Smooth muscle cell (in vitro differentiated cells): ENCODE measurements at regions not wholly inside any gene's neighbourhood (a gene's known extent, or its start where the extent isn't known, plus 50 kb on each side); places are given as distances from the start of the nearest gene placed in this dataset.

ENCODE experiments used
- DNase-seq: peaks from one replicate; lab custom pipeline; 2025; ENCODE audit not compliant: unreplicated experiment; lab: John Stamatoyannopoulos, UW
- H2AFZ ChIP-seq: fragments of 200-600 bp; sonication (generic); 2 replicates; pipeline ENCODE4 v1.6.0; 2016; ENCODE audit warnings: antibody characterized with exemption, low read depth, mild to moderate bottlenecking
- H3F3A ChIP-seq: fragments of 200-600 bp; sonication (generic); 2 replicates; pipeline ENCODE4 v1.6.0; 2017; ENCODE audit warnings: antibody characterized with exemption, low read depth
- H3K27ac ChIP-seq: fragments of 200-600 bp; sonication (generic); 2 replicates; pipeline ENCODE4 v1.5.1; 2016; ENCODE audit warnings: low read depth, mild to moderate bottlenecking
- H3K27me3 ChIP-seq: fragments of 200-600 bp; sonication (generic); 2 replicates; pipeline ENCODE4 v1.6.1; 2016; ENCODE audit warnings: low read depth, mild to moderate bottlenecking
- H3K36me3 ChIP-seq: fragments of 200-600 bp; sonication (generic); 2 replicates; pipeline ENCODE4 v1.5.1; 2016; ENCODE audit warnings: low read depth
- H3K4me1 ChIP-seq: fragments of 200-600 bp; sonication (generic); 2 replicates; pipeline ENCODE4 v1.5.1; 2016; ENCODE audit warnings: low read depth
- H3K4me2 ChIP-seq: fragments of 200-600 bp; sonication (generic); 2 replicates; pipeline ENCODE4 v1.6.0; 2016; ENCODE audit warnings: mild to moderate bottlenecking
- H3K4me3 ChIP-seq: fragments of 200-600 bp; sonication (generic); 2 replicates; pipeline ENCODE4 v1.5.1; 2016; ENCODE audit warnings: mild to moderate bottlenecking
- H3K79me2 ChIP-seq: fragments of 200-600 bp; sonication (generic); 2 replicates; pipeline ENCODE4 v1.6.0; 2016; ENCODE audit warnings: low read depth, mild to moderate bottlenecking
- H3K9ac ChIP-seq: fragments of 200-600 bp; sonication (generic); 2 replicates; pipeline ENCODE4 v1.6.0; 2016; ENCODE audit warnings: low read depth
- H3K9me3 ChIP-seq: fragments of 200-600 bp; sonication (generic); replicated peaks from 2 replicates; pipeline ENCODE4 v1.5.1; 2016; ENCODE audit warnings: low read depth
- H4K20me1 ChIP-seq: fragments of 200-600 bp; sonication (generic); 2 replicates; pipeline ENCODE4 v1.6.0; 2016; ENCODE audit warnings: low read depth
- WGBS: methylation state at CpG from one replicate; pipeline ENCODE4 v1.1.7; 2016; ENCODE audit warnings: low lambda C conversion rate; 5-methylcytosine and 5-hydroxymethylcytosine counted together
- TF ChIP-seq, protein P1 (sequence below): fragments of 200-600 bp; sonication (generic); IDR thresholded peaks from 2 replicates; pipeline ENCODE4 v1.5.1; 2017; ENCODE audit warnings: borderline replicate concordance, mild to moderate bottlenecking, antibody characterized with exemption; ENCODE audit not compliant: insufficient read depth, poor library complexity, severe bottlenecking

DNA sequence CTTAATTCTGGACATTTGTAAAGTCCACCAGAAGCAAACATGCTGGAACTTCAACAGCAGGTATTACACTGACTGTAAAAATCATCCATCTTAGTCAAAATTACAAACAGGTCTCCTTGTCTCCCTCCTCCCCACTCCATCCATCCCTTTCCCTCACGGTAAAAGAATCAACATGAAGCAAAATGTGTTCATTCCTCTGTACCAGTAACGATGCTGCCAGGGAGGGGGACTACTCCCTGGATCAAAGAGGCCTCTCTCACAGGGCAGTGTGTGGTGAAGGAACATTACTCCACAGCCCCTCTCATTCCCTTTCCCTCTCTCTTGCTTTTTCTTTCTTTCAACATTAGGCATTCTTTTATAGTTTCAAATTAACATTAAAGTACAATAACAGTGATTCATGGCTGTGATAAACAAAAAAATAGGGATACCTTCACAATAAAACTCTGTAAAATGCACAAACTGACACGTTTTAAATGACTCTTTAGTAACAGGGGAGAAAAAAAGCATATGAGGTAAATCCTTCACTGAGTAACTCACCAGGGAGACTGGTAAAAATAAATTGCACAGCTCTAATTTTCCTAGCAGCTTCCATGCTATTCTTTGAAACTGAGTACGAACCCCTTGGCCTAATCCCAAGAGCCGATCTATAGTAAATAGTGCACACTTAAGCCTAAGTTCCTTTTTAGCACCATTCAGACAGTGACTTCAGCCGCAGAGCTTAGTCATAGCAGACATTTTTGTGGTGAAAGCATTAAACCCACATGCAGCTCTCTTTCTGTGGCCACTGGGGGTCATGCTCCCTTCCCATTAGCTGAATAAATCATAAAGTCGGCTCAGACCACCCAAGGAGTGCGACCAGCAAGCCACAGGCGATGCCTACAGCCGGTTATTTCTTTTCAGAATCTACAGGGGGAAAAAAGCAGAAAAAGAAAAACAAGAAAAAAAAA is 215.6 kb upstream of the GYPA start:
- peak overlapping the region; percentile 79 for H3K4me2 ChIP-seq
- peak overlapping the region; percentile 24 for H3K4me3 ChIP-seq
- TF ChIP-seq, protein P1, sequence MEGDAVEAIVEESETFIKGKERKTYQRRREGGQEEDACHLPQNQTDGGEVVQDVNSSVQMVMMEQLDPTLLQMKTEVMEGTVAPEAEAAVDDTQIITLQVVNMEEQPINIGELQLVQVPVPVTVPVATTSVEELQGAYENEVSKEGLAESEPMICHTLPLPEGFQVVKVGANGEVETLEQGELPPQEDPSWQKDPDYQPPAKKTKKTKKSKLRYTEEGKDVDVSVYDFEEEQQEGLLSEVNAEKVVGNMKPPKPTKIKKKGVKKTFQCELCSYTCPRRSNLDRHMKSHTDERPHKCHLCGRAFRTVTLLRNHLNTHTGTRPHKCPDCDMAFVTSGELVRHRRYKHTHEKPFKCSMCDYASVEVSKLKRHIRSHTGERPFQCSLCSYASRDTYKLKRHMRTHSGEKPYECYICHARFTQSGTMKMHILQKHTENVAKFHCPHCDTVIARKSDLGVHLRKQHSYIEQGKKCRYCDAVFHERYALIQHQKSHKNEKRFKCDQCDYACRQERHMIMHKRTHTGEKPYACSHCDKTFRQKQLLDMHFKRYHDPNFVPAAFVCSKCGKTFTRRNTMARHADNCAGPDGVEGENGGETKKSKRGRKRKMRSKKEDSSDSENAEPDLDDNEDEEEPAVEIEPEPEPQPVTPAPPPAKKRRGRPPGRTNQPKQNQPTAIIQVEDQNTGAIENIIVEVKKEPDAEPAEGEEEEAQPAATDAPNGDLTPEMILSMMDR = no peak
- peaks cover 40% of the 10 kb centered on the region for H3K27me3 ChIP-seq
- H4K20me1 ChIP-seq = no peaks in the 10 kb centered on the region
- peaks cover 17% of the 10 kb centered on the region for H3F3A ChIP-seq
- peak overlapping the region; percentile 31 for H3K27ac ChIP-seq
- WGBS = 3% methylated on average over 10 of the region's 10 CpGs
- no peak overlapping the region for H2AFZ ChIP-seq
- DNase-seq = peak; percentile 15
- no peaks in the 10 kb centered on the region for H3K36me3 ChIP-seq
- no peaks in the 10 kb centered on the region for H3K9me3 ChIP-seq
- H3K4me1 ChIP-seq = peaks cover 26% of the 10 kb centered on the region
- no peak overlapping the region for H3K9ac ChIP-seq
- no peaks in the 10 kb centered on the region for H3K79me2 ChIP-seq

DNA sequence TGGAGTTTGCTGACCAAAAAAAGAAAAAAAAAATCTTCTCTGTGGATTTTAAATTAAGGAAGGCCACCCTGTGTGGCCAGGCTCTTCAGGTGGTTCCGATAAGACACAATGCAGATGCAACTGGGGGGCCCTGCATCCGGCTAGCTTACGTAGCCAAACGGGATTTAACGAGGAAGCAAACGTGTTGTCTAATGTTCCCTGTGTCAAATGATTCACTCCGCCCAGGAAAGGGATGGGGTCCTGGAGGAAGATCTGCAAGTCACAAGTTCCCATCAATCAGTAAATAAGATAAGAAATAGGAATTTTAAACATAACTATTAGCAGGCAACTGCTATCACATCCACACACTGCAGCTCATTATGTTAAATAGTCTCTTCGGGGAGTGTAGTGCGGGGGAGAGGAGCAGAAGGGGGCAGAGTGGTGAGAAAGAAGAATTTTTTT is 216.4 kb upstream of the GYPA start:
- TF ChIP-seq, protein P1 = no peak
- Histone ChIP-seq H3K4me2 (peak overlapping the region; percentile 79), H3K36me3 (no peaks in the 10 kb centered on the region), H3K4me1 (peaks cover 26% of the 10 kb centered on the region), H3K27me3 (peaks cover 49% of the 10 kb centered on the region), H2AFZ (no peak overlapping the region), H3K27ac (no peak overlapping the region), H3F3A (peaks cover 17% of the 10 kb centered on the region), H3K9ac (no peak overlapping the region), H3K9me3 (no peaks in the 10 kb centered on the region), H3K4me3 (peak overlapping the region; percentile 24), H4K20me1 (no peaks in the 10 kb centered on the region), H3K79me2 (no peaks in the 10 kb centered on the region)
- no peak for DNase-seq
- whole genome bisulfite sequencing = 11% methylated on average over 9 of the region's 9 CpGs

DNA sequence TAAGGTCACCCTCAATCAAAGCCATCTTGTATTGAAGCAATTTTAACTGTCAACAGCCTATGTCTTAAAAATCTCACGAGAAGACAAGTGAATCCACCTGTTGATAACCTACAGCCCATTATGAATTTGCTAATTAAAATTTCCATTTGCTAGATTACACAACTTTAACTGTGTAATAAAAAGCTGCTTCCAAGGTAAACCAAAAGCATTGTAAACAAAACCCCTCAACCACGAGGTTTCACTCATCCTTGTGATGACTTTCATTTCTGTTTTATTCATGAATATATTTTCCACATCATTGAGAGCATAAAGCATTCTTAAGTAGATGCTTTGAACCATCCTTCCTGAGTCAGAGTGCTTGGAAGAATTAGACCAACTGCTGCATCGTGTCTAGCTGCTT is 217.5 kb upstream of the GYPA start:
- Histone ChIP-seq H3K27ac (no peak overlapping the region), H3K4me1 (peaks cover 26% of the 10 kb centered on the region), H3K79me2 (no peaks in the 10 kb centered on the region), H3K9me3 (no peaks in the 10 kb centered on the region), H3K27me3 (peaks cover 54% of the 10 kb centered on the region), H3K4me2 (peak overlapping the region; percentile 16), H3K36me3 (no peaks in the 10 kb centered on the region), H2AFZ (no peak overlapping the region), H3K9ac (no peak overlapping the region), H3K4me3 (no peak overlapping the region), H3F3A (peaks cover 17% of the 10 kb centered on the region), H4K20me1 (no peaks in the 10 kb centered on the region)
- no peak for DNase-seq
- TF ChIP-seq, protein P1 = no peak
- 50% methylated on average over 3 of the region's 3 CpGs for WGBS
